ENCODE measurements at regions not wholly inside any gene's neighbourhood (a gene's known extent, or its start where the extent isn't known, plus 50 kb on each side); places are given as distances from the start of the nearest gene placed in this dataset.
"Not testable (repeated sequence)": the region's sequence is repeated elsewhere in the genome, so short reads cannot be mapped to it uniquely, and the experiment has no call there.

- Mint-ChIP-seq H3K27ac (no peak overlapping the region), H3K36me3 (ENCODE audit: low read depth) (no peaks in the 10 kb centered on the region), H3K9me3 (peaks cover 34% of the 10 kb centered on the region), H3K4me3 (no peak overlapping the region), H3K4me1 (ENCODE audit: low read depth) (no peaks in the 10 kb centered on the region), H3K27me3 (peaks cover 2% of the 10 kb centered on the region)
- intact Hi-C loops (cut with micrococcal nuclease), result no loop called here
Observed at GRCh38 chr6:170192905-170193304, 98.0 kb downstream of the DLL1 start.

DNA sequence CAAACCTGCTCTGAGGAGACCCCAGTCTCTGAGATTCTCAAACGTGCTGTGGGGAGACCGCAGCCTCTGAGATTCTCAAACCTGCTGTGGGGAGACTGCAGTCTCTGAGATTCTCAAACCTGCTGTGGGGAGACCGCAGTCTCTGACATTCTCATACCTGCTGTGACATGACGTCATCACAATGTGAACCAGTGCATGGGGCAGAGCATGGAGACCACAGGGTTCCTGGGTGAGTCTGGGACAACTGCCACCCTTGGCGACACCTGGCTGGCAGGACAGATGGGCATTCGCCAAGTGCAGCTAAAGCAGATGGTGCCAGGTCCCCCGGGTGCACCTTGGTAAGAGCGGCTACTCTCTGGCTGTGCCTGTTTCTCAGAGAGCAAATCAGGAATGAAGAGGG, 98.8 kb downstream of the DLL1 start:
- H3K4me3 Mint-ChIP-seq; intact Hi-C loops (cut with micrococcal nuclease); H3K27me3 Mint-ChIP-seq; H3K4me1 Mint-ChIP-seq (ENCODE audit: low read depth); H3K27ac Mint-ChIP-seq; H3K36me3 Mint-ChIP-seq (ENCODE audit: low read depth): not testable (repeated sequence)
- H3K9me3 Mint-ChIP-seq, result peaks cover 34% of the 10 kb centered on the region

- no peaks in the 10 kb centered on the region for H3K27me3 Mint-ChIP-seq
Observed at GRCh38 chr6:170190046-170190445, 100.8 kb downstream of the DLL1 start.

DNA sequence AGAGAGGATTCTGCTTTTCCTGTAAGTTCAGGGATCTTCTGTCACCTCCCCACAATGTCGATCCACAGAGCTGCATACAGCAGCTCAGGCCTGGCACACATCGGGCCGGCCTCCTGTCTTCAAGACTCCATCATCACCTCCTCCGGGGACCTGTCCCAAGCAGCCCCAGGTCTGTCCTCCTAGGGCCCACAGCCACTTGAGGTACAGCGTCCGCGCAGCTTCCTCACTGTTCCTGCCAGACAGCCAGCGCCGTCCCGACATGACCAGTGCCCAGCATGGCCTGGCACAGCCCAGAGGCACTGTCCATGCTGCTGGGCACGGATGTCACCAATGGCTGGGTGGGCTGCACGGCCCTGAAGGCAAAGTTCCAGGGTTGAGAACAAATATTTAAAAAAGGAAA, 101.6 kb downstream of the DLL1 start:
- H3K27me3 Mint-ChIP-seq, result no peaks in the 10 kb centered on the region
- intact Hi-C loops (cut with micrococcal nuclease), result no loop called here

More at GRCh38 chr6:170190046-170190445, 100.8 kb downstream of the DLL1 start:
- Mint-ChIP-seq H3K36me3 (ENCODE audit: low read depth) (no peaks in the 10 kb centered on the region), H3K4me3 (no peak overlapping the region), H3K9me3 (peaks cover 19% of the 10 kb centered on the region), H3K4me1 (ENCODE audit: low read depth) (no peaks in the 10 kb centered on the region), H3K27ac (no peak overlapping the region)
- intact Hi-C loops (cut with micrococcal nuclease), result no loop called here

DNA sequence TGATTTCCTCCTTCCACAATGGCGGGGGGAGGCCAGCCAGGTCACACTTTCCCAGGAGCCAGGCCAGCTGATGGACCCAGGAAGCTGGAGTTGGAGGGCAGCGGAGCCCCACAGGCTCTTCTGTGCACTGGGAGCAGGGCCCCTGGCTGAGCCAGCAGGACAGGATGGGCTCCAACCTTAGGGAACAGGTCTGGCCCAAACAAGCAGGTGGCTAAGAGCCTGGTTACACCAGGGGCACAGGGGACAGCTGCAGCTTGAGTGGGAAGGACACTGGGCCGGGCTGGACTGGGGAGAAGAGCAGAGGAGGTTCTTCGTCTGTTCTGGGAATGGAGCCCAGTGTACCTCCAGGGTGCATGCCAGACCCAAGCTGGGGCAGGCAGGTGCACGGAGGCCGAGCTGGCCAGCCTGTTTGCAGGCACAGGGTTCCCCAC, 102.3 kb downstream of the DLL1 start:
- H3K4me1 Mint-ChIP-seq (ENCODE audit: low read depth), result no peaks in the 10 kb centered on the region
- H3K27ac Mint-ChIP-seq, result no peak overlapping the region
- intact Hi-C loops (cut with micrococcal nuclease), result no loop called here
- peaks cover 8% of the 10 kb centered on the region for H3K9me3 Mint-ChIP-seq
- H3K27me3 Mint-ChIP-seq, result no peaks in the 10 kb centered on the region
- no peaks in the 10 kb centered on the region for H3K36me3 Mint-ChIP-seq (ENCODE audit: low read depth)
- H3K4me3 Mint-ChIP-seq, result no peak overlapping the region

More for the DNA sequence above, 101.6 kb downstream of the DLL1 start:
- H3K4me1 Mint-ChIP-seq (ENCODE audit: low read depth), result no peaks in the 10 kb centered on the region
- H3K36me3 Mint-ChIP-seq (ENCODE audit: low read depth), result no peaks in the 10 kb centered on the region
- no peak overlapping the region for H3K27ac Mint-ChIP-seq
- H3K9me3 Mint-ChIP-seq, result peaks cover 10% of the 10 kb centered on the region
- no peak overlapping the region for H3K4me3 Mint-ChIP-seq

- Mint-ChIP-seq H3K4me3 (no peak overlapping the region), H3K27me3 (no peaks in the 10 kb centered on the region), H3K4me1 (ENCODE audit: low read depth) (no peaks in the 10 kb centered on the region), H3K36me3 (ENCODE audit: low read depth) (no peaks in the 10 kb centered on the region), H3K9me3 (peaks cover 9% of the 10 kb centered on the region), H3K27ac (no peak overlapping the region)
- intact Hi-C loops (cut with micrococcal nuclease), result no loop called here
Observed at GRCh38 chr6:170187669-170188566, 103.0 kb downstream of the DLL1 start.

- no peak overlapping the region for H3K4me3 Mint-ChIP-seq
- H3K36me3 Mint-ChIP-seq (ENCODE audit: low read depth), result no peaks in the 10 kb centered on the region
- intact Hi-C loops (cut with micrococcal nuclease), result no loop called here
- H3K9me3 Mint-ChIP-seq, result peaks cover 9% of the 10 kb centered on the region
- no peaks in the 10 kb centered on the region for H3K4me1 Mint-ChIP-seq (ENCODE audit: low read depth)
- no peak overlapping the region for H3K27ac Mint-ChIP-seq
- peaks cover 2% of the 10 kb centered on the region for H3K27me3 Mint-ChIP-seq
Observed at GRCh38 chr6:170186941-170187668, 103.8 kb downstream of the DLL1 start.

DNA sequence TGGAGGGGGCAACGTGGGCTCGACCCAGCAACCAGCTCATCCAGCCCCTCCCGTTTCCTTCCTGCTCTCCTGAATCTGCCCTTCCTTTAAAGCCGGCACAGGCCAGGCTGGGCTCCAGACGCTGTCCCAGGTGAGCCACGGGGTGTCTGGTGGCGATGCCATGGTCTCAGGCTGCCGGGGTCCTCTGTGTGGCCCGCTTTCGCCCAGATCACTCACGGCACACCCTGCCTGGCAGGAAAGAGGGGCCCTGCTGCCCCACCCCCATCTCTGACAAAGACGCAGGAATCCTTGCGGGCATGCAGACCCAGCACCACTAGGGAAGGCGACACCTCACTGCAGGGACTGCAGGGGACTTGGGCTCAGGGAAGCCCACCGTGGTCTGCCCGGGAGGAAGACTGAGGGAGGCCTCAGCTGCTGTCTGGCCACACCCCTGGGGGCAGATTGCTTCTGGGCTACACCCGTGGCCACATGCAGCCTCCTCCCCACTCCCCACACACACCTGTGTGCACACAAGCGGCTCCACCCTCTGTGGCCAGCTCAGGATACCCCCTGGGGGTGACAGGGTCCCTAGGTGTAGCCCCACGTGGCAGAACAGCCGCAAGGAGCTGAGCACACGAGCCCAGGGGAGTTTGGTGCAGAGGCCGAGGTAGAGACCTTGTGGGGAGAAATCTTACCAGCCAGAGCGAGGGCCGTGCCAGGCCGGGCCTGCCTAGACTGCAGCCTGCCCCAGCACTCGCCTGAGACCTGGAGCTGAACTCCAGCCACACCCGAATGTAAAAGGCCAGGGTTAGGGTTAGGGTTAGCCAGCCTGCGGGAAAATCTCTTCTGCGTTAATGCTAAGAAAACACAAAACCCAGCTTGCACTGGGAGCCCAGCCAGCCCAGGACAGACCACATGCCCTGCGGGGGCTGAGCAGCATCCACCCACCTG, 104.6 kb downstream of the DLL1 start:
- H3K36me3 Mint-ChIP-seq (ENCODE audit: low read depth), result no peaks in the 10 kb centered on the region
- no peak overlapping the region for H3K4me3 Mint-ChIP-seq
- intact Hi-C loops (cut with micrococcal nuclease), result no loop called here
- H3K27me3 Mint-ChIP-seq, result peaks cover 6% of the 10 kb centered on the region
- H3K27ac Mint-ChIP-seq, result no peak overlapping the region
- H3K4me1 Mint-ChIP-seq (ENCODE audit: low read depth), result no peaks in the 10 kb centered on the region
- peaks cover 9% of the 10 kb centered on the region for H3K9me3 Mint-ChIP-seq

DNA sequence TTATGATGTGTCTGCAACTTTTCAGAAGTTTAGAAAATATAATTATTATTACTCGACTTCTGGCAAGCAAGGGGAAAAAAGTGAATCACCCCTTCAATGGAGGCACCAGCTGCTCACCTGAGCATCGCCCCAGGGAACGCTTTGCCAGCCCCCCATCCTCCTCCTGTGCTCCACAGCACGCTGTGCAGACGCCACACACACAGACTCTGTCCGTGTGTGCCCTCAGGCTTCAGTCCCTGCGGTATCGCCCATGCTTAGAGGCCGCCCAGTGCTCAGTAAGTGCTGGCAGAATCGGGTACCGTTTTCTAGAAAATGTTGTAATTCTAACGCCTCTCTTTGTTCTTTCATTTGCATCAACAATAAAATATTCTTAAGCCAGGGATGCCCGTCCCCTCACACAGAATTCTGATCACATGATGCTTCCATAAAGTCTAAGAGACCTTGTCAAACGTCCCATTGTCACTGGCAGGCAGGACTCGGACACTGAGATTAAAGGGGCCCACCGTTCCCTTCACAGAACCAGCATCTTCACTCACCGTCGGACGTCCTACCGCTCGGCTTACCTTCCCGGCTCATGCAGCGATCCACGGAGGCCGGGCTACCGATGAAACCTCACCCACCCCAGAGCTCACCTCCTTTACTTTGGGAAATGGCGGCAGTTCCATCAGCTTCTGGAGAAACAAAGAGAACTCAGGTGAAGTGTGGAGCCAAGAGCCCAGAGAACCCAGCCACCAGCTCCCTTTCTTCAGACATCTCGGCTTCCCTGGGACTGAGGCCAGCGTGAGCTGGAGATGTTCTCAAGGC, 105.5 kb downstream of the DLL1 start:
- Mint-ChIP-seq H3K4me3 (no peak overlapping the region), H3K27ac (no peak overlapping the region), H3K9me3 (peaks cover 9% of the 10 kb centered on the region), H3K36me3 (ENCODE audit: low read depth) (no peaks in the 10 kb centered on the region), H3K27me3 (peaks cover 8% of the 10 kb centered on the region), H3K4me1 (ENCODE audit: low read depth) (no peaks in the 10 kb centered on the region)
- intact Hi-C loops (cut with micrococcal nuclease), result no loop called here

DNA sequence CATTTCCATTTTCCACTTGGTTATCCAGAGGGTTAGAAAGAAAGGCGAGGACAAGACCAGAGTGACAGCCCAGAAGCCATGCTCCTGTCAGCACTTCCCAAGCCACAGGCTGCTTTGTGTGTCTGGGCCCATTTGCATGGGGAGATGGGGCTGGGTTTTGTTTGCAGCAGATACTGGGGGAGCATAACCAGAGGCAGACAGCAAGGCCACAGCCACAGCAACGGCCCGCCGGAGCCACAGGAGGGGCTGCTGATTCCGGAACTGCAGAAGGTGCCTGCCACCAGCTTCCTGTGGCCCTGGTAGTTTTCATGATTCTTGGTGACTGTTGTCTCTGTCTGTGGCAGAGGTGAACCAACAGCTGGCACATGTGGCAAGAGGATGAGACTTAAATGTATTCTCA, 106.6 kb downstream of the DLL1 start:
- H3K9me3 Mint-ChIP-seq, result peaks cover 9% of the 10 kb centered on the region
- H3K36me3 Mint-ChIP-seq (ENCODE audit: low read depth), result no peaks in the 10 kb centered on the region
- no peaks in the 10 kb centered on the region for H3K4me1 Mint-ChIP-seq (ENCODE audit: low read depth)
- no peak overlapping the region for H3K27ac Mint-ChIP-seq
- H3K4me3 Mint-ChIP-seq, result no peak overlapping the region
- intact Hi-C loops (cut with micrococcal nuclease), result no loop called here
- peaks cover 8% of the 10 kb centered on the region for H3K27me3 Mint-ChIP-seq

DNA sequence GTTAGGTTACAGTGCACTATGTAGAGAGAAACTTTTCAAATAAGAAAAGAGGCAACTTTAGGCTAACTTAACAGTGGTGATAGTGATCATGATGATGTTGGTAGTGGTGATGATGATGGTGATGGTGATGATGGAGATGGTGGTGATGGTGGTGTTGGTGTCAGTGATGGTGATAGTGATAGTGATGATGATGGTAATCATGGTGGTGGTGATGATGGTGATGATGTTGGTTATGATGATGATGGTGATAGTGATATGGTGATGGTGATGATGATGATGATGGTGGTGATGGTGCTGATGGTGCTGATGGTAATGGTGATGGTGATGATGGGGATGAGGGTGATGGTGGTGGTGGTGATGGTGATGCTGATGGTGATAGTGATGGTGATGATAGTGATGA, 107.4 kb downstream of the DLL1 start:
- peaks cover 8% of the 10 kb centered on the region for H3K27me3 Mint-ChIP-seq
- peaks cover 9% of the 10 kb centered on the region for H3K9me3 Mint-ChIP-seq
- no peaks in the 10 kb centered on the region for H3K4me1 Mint-ChIP-seq (ENCODE audit: low read depth)
- intact Hi-C loops (cut with micrococcal nuclease), result no loop called here
- H3K36me3 Mint-ChIP-seq (ENCODE audit: low read depth), result no peaks in the 10 kb centered on the region
- H3K4me3 Mint-ChIP-seq, result no peak overlapping the region
- no peak overlapping the region for H3K27ac Mint-ChIP-seq

GRCh38 chr6:170182781-170183120, 108.1 kb downstream of the DLL1 start:
- Mint-ChIP-seq H3K9me3 (peaks cover 9% of the 10 kb centered on the region), H3K36me3 (ENCODE audit: low read depth) (no peaks in the 10 kb centered on the region), H3K27me3 (peaks cover 8% of the 10 kb centered on the region), H3K27ac (no peak overlapping the region), H3K4me1 (ENCODE audit: low read depth) (no peaks in the 10 kb centered on the region), H3K4me3 (no peak overlapping the region)
- intact Hi-C loops (cut with micrococcal nuclease), result no loop called here

DNA sequence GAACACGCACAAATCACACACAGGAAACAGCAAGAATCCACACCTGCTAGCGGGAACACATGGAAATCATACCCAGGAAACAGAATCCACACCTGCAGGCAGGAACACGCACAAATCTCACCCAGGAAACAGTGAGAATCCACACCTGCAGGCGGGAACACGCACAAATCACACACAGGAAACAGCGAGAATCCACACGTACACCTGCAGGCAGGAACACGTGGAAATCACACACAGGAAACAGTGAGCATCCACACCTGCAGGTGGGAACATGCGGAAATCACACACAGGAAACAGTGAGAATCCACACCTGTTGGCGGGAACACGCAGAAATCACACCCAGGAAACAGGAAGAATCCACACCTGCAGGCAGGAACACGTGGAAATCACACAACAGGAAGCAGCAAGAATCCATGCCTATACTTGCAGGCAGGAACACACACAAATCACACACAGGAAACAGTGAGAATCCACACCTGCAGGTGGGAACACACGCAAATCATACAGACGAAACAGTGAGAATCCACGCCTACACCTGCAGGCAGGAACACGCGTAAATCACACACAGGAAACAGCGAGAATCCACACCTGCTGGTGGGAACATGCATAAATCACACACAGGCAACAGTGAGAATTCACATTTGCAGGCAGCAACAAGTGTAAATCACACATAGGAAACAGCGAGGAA, 108.6 kb downstream of the DLL1 start:
- peaks cover 9% of the 10 kb centered on the region for H3K9me3 Mint-ChIP-seq
- H3K36me3 Mint-ChIP-seq (ENCODE audit: low read depth), result no peaks in the 10 kb centered on the region
- no peak overlapping the region for H3K27ac Mint-ChIP-seq
- intact Hi-C loops (cut with micrococcal nuclease), result no loop called here
- peaks cover 8% of the 10 kb centered on the region for H3K27me3 Mint-ChIP-seq
- H3K4me1 Mint-ChIP-seq (ENCODE audit: low read depth), result no peaks in the 10 kb centered on the region
- no peak overlapping the region for H3K4me3 Mint-ChIP-seq
